H1 (cell line): ENCODE measurements at regions not wholly inside any gene's neighbourhood (a gene's known extent, or its start where the extent isn't known, plus 50 kb on each side); places are given as distances from the start of the nearest gene placed in this dataset.

ENCODE experiments used
- CHD1 ChIP-seq: IDR thresholded peaks from 2 replicates; pipeline ENCODE4 v1.6.1; 2012; ENCODE audit warnings: low read depth, low read length, improper control_type of control experiment
- CREB1 ChIP-seq: IDR thresholded peaks from 2 replicates; pipeline ENCODE4 v1.6.1; 2012; ENCODE audit warnings: inconsistent platforms
- JUN ChIP-seq: IDR thresholded peaks from 2 replicates; pipeline ENCODE4 v1.6.1; 2011; ENCODE audit warnings: low read depth, mild to moderate bottlenecking, improper control_type of control experiment, low read length
- KDM4A ChIP-seq: IDR thresholded peaks from one replicate; pipeline ENCODE4 v1.7.1; 2012; ENCODE audit warnings: low read depth, mild to moderate bottlenecking, moderate library complexity, low read length, inconsistent platforms; ENCODE audit not compliant: severe bottlenecking
- RBBP5 ChIP-seq: IDR thresholded peaks from 2 replicates; pipeline ENCODE4 v1.7.1; 2012; ENCODE audit warnings: low read depth, mild to moderate bottlenecking, inconsistent platforms, low read length, moderate library complexity, borderline replicate concordance
- RNF2 ChIP-seq: fragments of 200-900, 300-1000 bp; sonication (generic); IDR thresholded peaks from 2 replicates; pipeline ENCODE4 v1.7.1; 2016; ENCODE audit warnings: borderline replicate concordance, low read depth, mild to moderate bottlenecking, antibody characterized with exemption, low read length; ENCODE audit not compliant: poor library complexity, severe bottlenecking; ENCODE audit errors: missing control alignments
- SIX5 ChIP-seq: IDR thresholded peaks from 2 replicates; pipeline ENCODE4 v1.6.1; 2011; ENCODE audit warnings: mild to moderate bottlenecking, low read depth, low read length
- SUZ12 ChIP-seq: fragments of 200-600 bp; sonication (generic); IDR thresholded peaks from 2 replicates; pipeline ENCODE4 v1.6.1; 2012; ENCODE audit warnings: mild to moderate bottlenecking, inconsistent platforms, low read length, moderate library complexity, mixed read lengths
- TF ChIP-seq, protein P1 (sequence below), 3 experiments: IDR thresholded peaks; 1 replicate in 2 of 3; 2 replicates in 1 of 3; pipeline versions ENCODE4 v1.5.1 to v1.6.1; 2011; ENCODE audit warnings: low read length in 3 of 3, mild to moderate bottlenecking in 3 of 3, inconsistent platforms in 2 of 3, low read depth in 1 of 3, moderate library complexity in 1 of 3; ENCODE audit not compliant: insufficient read depth in 1 of 3; ENCODE audit errors: control extremely low read depth in 1 of 3

DNA sequence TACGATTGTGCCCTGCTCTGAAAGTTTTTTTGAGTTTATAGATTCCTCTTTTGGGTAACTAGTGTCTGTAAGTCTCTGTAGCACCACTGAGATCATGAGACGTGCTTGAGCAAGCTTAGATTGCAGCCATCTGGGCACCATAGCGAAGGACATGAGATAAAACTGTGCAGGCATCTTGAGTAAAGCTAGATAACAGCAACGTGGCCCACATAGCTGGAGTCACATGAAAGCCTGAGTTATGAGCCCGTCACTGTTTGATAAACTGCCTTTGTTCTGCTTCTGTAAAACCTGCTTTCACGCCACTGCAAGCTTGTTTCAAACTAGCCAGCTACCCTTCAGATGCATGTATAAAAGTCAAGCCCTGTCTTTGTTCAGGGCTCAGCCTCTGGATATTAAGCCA, 359.1 kb upstream of the CXorf51A start (continued):
- TF ChIP-seq, protein P1, sequence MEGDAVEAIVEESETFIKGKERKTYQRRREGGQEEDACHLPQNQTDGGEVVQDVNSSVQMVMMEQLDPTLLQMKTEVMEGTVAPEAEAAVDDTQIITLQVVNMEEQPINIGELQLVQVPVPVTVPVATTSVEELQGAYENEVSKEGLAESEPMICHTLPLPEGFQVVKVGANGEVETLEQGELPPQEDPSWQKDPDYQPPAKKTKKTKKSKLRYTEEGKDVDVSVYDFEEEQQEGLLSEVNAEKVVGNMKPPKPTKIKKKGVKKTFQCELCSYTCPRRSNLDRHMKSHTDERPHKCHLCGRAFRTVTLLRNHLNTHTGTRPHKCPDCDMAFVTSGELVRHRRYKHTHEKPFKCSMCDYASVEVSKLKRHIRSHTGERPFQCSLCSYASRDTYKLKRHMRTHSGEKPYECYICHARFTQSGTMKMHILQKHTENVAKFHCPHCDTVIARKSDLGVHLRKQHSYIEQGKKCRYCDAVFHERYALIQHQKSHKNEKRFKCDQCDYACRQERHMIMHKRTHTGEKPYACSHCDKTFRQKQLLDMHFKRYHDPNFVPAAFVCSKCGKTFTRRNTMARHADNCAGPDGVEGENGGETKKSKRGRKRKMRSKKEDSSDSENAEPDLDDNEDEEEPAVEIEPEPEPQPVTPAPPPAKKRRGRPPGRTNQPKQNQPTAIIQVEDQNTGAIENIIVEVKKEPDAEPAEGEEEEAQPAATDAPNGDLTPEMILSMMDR (IDR thresholded peaks at IDR 0.05; ENCODE audit: control extremely low read depth in 1 of 3, insufficient read depth in 1 of 3, low read depth in 1 of 3, low read length in 3 of 3), result no peak
- TF ChIP-seq JUN (no peak), CHD1 (no peak), KDM4A (no peak), SUZ12 (no peak), RBBP5 (no peak), SIX5 (no peak), CREB1 (no peak), RNF2 (no peak)
